C4-2B (cell line): ENCODE measurements at regions not wholly inside any gene's neighbourhood (a gene's known extent, or its start where the extent isn't known, plus 50 kb on each side); places are given as distances from the start of the nearest gene placed in this dataset.

Experiments
- ZFX ChIP-seq: fragments of 450-650 bp; IDR thresholded peaks from 2 replicates; pipeline ENCODE4 v1.6.1; 2017
- TF ChIP-seq, protein P1 (sequence below): fragments of 450-650 bp; conservative IDR thresholded peaks from 2 replicates; pipeline ENCODE4 v1.5.1; 2017; ENCODE audit warnings: mild to moderate bottlenecking

DNA sequence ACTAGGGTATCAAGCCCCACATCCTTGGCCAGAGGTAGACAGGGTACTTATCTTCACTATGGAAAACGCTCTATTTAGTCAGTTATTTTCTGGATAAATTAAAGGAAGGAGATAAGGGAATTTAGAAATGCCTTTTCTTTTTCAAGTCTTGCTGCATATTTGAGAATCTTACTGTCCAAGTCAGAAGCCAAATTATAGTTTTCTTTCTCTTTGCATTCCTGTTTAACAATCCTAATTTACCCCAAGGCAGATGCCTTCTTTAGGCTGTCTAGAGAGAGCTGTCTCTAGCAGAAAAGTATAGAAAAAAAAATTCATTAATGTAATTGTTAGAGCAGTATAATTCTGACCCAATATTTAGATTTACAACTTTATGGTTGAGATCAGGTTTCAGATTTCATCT, 64.4 kb upstream of the TBC1D5 start:
- TF ChIP-seq, protein P1, sequence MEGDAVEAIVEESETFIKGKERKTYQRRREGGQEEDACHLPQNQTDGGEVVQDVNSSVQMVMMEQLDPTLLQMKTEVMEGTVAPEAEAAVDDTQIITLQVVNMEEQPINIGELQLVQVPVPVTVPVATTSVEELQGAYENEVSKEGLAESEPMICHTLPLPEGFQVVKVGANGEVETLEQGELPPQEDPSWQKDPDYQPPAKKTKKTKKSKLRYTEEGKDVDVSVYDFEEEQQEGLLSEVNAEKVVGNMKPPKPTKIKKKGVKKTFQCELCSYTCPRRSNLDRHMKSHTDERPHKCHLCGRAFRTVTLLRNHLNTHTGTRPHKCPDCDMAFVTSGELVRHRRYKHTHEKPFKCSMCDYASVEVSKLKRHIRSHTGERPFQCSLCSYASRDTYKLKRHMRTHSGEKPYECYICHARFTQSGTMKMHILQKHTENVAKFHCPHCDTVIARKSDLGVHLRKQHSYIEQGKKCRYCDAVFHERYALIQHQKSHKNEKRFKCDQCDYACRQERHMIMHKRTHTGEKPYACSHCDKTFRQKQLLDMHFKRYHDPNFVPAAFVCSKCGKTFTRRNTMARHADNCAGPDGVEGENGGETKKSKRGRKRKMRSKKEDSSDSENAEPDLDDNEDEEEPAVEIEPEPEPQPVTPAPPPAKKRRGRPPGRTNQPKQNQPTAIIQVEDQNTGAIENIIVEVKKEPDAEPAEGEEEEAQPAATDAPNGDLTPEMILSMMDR: no peak
- no peak for TF ChIP-seq ZFX
